HG02870 (cell line): ENCODE measurements at regions not wholly inside any gene's neighbourhood (a gene's known extent, or its start where the extent isn't known, plus 50 kb on each side); places are given as distances from the start of the nearest gene placed in this dataset.

Experiments used
- ATAC-seq: cut with Tn5 transposase; IDR thresholded peaks from one replicate; pipeline ENCODE4 v1.9.1; 2021; ENCODE audit warnings: mild to moderate bottlenecking, moderate library complexity; ENCODE audit not compliant: unreplicated experiment

- no peak for ATAC-seq
Measured at GRCh38 chr18:41155025-41155424, 800.0 kb upstream of the PIK3C3 start.

- no peak for ATAC-seq
Measured at GRCh38 chr18:41153871-41154270, 801.2 kb upstream of the PIK3C3 start.

GRCh38 chr18:41150316-41150715 is 804.7 kb upstream of the PIK3C3 start:
- ATAC-seq, result no peak

- ATAC-seq, result no peak
Measured at GRCh38 chr18:41146301-41146700, 808.7 kb upstream of the PIK3C3 start.

- no peak for ATAC-seq
Measured at GRCh38 chr18:41145516-41145915, 809.5 kb upstream of the PIK3C3 start.

- ATAC-seq, result no peak
Measured at GRCh38 chr18:41144441-41144840, 810.6 kb upstream of the PIK3C3 start.

- no peak for ATAC-seq
Measured at GRCh38 chr18:41140506-41140905, 814.5 kb upstream of the PIK3C3 start.

- no peak for ATAC-seq
Measured at GRCh38 chr18:41135146-41135545, 819.9 kb upstream of the PIK3C3 start.

- no peak for ATAC-seq
Measured at GRCh38 chr18:41134426-41134825, 820.6 kb upstream of the PIK3C3 start.

- no peak for ATAC-seq
Measured at GRCh38 chr18:41131050-41131449, 824.0 kb upstream of the PIK3C3 start.

- ATAC-seq, result no peak
Measured at GRCh38 chr18:41128545-41128944, 826.5 kb upstream of the PIK3C3 start.

GRCh38 chr18:41128126-41128525 is 826.9 kb upstream of the PIK3C3 start:
- no peak for ATAC-seq

GRCh38 chr18:41126541-41127235 is 828.3 kb upstream of the PIK3C3 start:
- ATAC-seq, result no peak

GRCh38 chr18:41121116-41121826 is 833.8 kb upstream of the PIK3C3 start:
- ATAC-seq, result no peak

GRCh38 chr18:41119031-41119430 is 836.0 kb upstream of the PIK3C3 start:
- ATAC-seq, result no peak

GRCh38 chr18:41113885-41114482 is 841.0 kb upstream of the PIK3C3 start:
- no peak for ATAC-seq

- ATAC-seq, result no peak
Measured at GRCh38 chr18:41099451-41099850, 855.6 kb upstream of the PIK3C3 start.

GRCh38 chr18:41096504-41096903 is 858.5 kb upstream of the PIK3C3 start:
- ATAC-seq, result no peak

- no peak for ATAC-seq
Measured at GRCh38 chr18:41077076-41077475, 878.0 kb upstream of the PIK3C3 start.

GRCh38 chr18:41075212-41075611 is 879.8 kb upstream of the PIK3C3 start:
- no peak for ATAC-seq

GRCh38 chr18:41073372-41073954 is 881.6 kb upstream of the PIK3C3 start:
- no peak for ATAC-seq

- no peak for ATAC-seq
Measured at GRCh38 chr18:41072946-41073345, 882.1 kb upstream of the PIK3C3 start.
